GM06990 (cell line): ENCODE measurements at regions not wholly inside any gene's neighbourhood (a gene's known extent, or its start where the extent isn't known, plus 50 kb on each side); places are given as distances from the start of the nearest gene placed in this dataset.
"Not testable (repeated sequence)": the region's sequence is repeated elsewhere in the genome, so short reads cannot be mapped to it uniquely, and the experiment has no call there.

Experiments
- DNase-seq: peaks from one replicate; pipeline ENCODE4 v3.0.0-alpha.2; 2011; ENCODE audit not compliant: insufficient read length; ENCODE audit errors: extremely low read depth
- H3K27me3 ChIP-seq: replicated peaks from 2 replicates; pipeline ENCODE4 v1.6.0; 2011; ENCODE audit warnings: low read length; ENCODE audit not compliant: control insufficient read depth, insufficient read depth
- H3K36me3 ChIP-seq: 2 replicates; pipeline ENCODE4 v1.5.1; 2011; ENCODE audit warnings: low read length; ENCODE audit not compliant: control insufficient read depth, insufficient read depth
- H3K4me3 ChIP-seq: replicated peaks from 2 replicates; pipeline ENCODE4 v1.5.1; 2011; ENCODE audit warnings: low read depth, mild to moderate bottlenecking, control low read depth, low read length
- CTCF ChIP-seq: IDR thresholded peaks from 2 replicates; pipeline ENCODE4 v1.5.1; 2011; ENCODE audit warnings: low read length, control low read depth, mild to moderate bottlenecking, inconsistent platforms; ENCODE audit not compliant: insufficient read depth, poor library complexity, severe bottlenecking

- no peak overlapping the region for H3K4me3 ChIP-seq
- peak; percentile 1 for TF ChIP-seq CTCF
- DNase-seq, result no peak
- no peaks in the 10 kb centered on the region for H3K36me3 ChIP-seq
- H3K27me3 ChIP-seq, result no peaks in the 10 kb centered on the region; the same call in 1 of the 2 replicates
Measured at GRCh38 chr15:93333796-93334195, 244.8 kb upstream of the RGMA start.

GRCh38 chr15:93333126-93333525 is 244.1 kb upstream of the RGMA start:
- not testable (repeated sequence) for H3K4me3 ChIP-seq, H3K27me3 ChIP-seq, DNase-seq, H3K36me3 ChIP-seq

GRCh38 chr15:93332168-93332553 is 243.2 kb upstream of the RGMA start:
- Histone ChIP-seq H3K27me3 (no peaks in the 10 kb centered on the region; the same call in 1 of the 2 replicates), H3K4me3 (no peak overlapping the region), H3K36me3 (no peaks in the 10 kb centered on the region)
- no peak for DNase-seq
- TF ChIP-seq CTCF, result no peak

GRCh38 chr15:93331545-93332167 is 242.6 kb upstream of the RGMA start:
- no peaks in the 10 kb centered on the region for H3K36me3 ChIP-seq
- no peak for TF ChIP-seq CTCF
- no peak overlapping the region for H3K4me3 ChIP-seq
- H3K27me3 ChIP-seq, result no peaks in the 10 kb centered on the region; the same call in 1 of the 2 replicates
- no peak for DNase-seq

GRCh38 chr15:93330912-93331544 is 242.0 kb upstream of the RGMA start:
- TF ChIP-seq CTCF, result no peak
- Histone ChIP-seq H3K27me3 (no peaks in the 10 kb centered on the region; the same call in 1 of the 2 replicates), H3K36me3 (no peaks in the 10 kb centered on the region), H3K4me3 (no peak overlapping the region)
- no peak for DNase-seq

GRCh38 chr15:93327364-93327763 is 238.4 kb upstream of the RGMA start:
- Histone ChIP-seq H3K4me3 (no peak overlapping the region), H3K36me3 (no peaks in the 10 kb centered on the region), H3K27me3 (no peaks in the 10 kb centered on the region; the same call in 1 of the 2 replicates)
- no peak for TF ChIP-seq CTCF
- DNase-seq, result no peak
